ENCODE measurements at regions not wholly inside any gene's neighbourhood (a gene's known extent, or its start where the extent isn't known, plus 50 kb on each side); places are given as distances from the start of the nearest gene placed in this dataset.

GRCh38 chr11:127804747-127805400 lies 782.5 kb downstream of the ETS1 start:
- H3K9me3 Mint-ChIP-seq (ENCODE audit: low read depth): no peaks in the 10 kb centered on the region
- no peaks in the 10 kb centered on the region for H3K27me3 Mint-ChIP-seq (ENCODE audit: low read depth)
- no peaks in the 10 kb centered on the region for H3K36me3 Mint-ChIP-seq (ENCODE audit: low read depth)
- TF ChIP-seq, protein P1, sequence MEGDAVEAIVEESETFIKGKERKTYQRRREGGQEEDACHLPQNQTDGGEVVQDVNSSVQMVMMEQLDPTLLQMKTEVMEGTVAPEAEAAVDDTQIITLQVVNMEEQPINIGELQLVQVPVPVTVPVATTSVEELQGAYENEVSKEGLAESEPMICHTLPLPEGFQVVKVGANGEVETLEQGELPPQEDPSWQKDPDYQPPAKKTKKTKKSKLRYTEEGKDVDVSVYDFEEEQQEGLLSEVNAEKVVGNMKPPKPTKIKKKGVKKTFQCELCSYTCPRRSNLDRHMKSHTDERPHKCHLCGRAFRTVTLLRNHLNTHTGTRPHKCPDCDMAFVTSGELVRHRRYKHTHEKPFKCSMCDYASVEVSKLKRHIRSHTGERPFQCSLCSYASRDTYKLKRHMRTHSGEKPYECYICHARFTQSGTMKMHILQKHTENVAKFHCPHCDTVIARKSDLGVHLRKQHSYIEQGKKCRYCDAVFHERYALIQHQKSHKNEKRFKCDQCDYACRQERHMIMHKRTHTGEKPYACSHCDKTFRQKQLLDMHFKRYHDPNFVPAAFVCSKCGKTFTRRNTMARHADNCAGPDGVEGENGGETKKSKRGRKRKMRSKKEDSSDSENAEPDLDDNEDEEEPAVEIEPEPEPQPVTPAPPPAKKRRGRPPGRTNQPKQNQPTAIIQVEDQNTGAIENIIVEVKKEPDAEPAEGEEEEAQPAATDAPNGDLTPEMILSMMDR (IDR thresholded peaks at IDR 0.05): no peak
- H3K27ac Mint-ChIP-seq (ENCODE audit: unreplicated experiment): no peak overlapping the region
- H3K4me3 Mint-ChIP-seq (ENCODE audit: unreplicated experiment): no peak overlapping the region
- no peaks in the 10 kb centered on the region for H3K4me1 Mint-ChIP-seq (ENCODE audit: low read depth)
- no peak for DNase-seq (ENCODE audit: low spot score)

DNA sequence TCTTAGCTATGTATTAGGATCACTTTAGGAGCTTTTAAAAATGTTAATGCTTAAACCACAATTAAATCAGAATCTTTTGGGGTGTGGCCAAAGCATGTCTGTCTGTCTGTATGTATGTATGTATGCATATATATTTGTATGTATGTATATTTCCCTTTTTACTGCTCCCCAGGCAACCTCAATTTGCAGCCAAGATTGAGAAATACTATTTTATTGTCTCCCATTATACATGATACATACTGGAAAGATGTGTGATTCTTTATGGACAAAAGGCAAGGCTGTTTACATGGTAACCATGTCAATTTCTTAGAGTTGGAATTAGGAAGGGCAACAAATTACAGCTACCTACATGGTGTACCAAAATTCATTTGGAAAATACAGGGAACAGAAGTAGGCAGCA lies 783.6 kb downstream of the ETS1 start:
- TF ChIP-seq, protein P1 (IDR thresholded peaks at IDR 0.05): no peak
- Mint-ChIP-seq H3K27ac (ENCODE audit: unreplicated experiment) (no peak overlapping the region), H3K27me3 (ENCODE audit: low read depth) (no peaks in the 10 kb centered on the region), H3K4me1 (ENCODE audit: low read depth) (no peaks in the 10 kb centered on the region), H3K4me3 (ENCODE audit: unreplicated experiment) (no peak overlapping the region), H3K36me3 (ENCODE audit: low read depth) (no peaks in the 10 kb centered on the region), H3K9me3 (ENCODE audit: low read depth) (peaks cover 3% of the 10 kb centered on the region)
- DNase-seq (ENCODE audit: low spot score): no peak

DNA sequence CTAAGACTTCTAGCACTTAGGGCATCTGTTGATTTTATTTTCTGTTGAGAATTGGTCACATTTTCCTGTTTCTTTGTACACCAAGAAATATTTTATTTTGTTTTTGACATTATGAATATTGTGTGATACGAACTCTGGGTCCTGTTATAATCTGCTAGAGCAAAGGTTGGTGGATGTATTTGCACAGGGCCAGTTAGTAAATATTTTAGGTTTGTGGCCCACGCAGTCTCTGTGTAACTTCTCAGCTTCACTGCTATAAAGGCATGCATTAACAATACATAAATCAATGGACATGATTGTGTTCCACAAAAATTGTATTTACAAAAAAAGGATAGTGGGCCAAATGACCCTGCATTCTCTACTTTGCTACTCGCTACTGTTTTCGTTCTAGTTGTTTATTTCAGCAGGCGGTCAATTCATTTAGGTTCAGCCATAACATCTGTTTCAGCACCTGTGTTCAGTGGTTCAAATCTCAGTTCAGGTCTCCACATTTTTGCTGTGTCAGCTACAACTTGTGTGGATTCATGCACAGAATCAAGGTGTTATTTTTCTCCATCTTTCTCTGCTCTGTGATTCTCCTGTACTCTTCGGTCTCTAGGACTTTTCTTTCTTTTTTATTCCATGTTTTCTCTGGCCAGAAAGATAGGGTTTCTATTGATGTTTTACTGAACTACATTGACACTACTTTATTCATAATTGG lies 786.2 kb downstream of the ETS1 start:
- H3K27ac Mint-ChIP-seq (ENCODE audit: unreplicated experiment): no peak overlapping the region
- H3K27me3 Mint-ChIP-seq (ENCODE audit: low read depth): peaks cover 2% of the 10 kb centered on the region
- H3K36me3 Mint-ChIP-seq (ENCODE audit: low read depth): no peaks in the 10 kb centered on the region
- TF ChIP-seq, protein P1 (IDR thresholded peaks at IDR 0.05): no peak
- DNase-seq (ENCODE audit: low spot score): no peak
- H3K4me3 Mint-ChIP-seq (ENCODE audit: unreplicated experiment): no peak overlapping the region
- peaks cover 3% of the 10 kb centered on the region for H3K9me3 Mint-ChIP-seq (ENCODE audit: low read depth)
- no peaks in the 10 kb centered on the region for H3K4me1 Mint-ChIP-seq (ENCODE audit: low read depth)

DNA sequence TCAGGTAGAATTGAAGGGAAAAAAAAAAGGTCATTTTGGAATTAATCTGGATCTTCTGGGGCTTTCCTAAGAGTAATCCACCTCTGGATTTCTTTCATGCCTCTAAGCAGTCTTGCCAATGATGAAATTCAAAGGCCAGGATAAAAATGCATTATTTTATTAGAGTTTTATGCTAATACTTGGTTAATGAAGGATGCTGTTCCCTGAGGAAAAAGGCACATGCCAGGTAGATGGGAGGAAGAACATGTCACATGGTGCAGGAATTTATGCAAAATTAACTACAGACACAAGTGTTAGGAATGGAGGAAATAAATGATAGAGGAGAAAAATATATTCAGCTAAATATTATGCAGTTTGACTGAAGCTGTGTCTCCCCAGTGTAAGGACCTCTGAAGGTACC lies 792.0 kb downstream of the ETS1 start:
- no peak for DNase-seq (ENCODE audit: low spot score)
- peaks cover 3% of the 10 kb centered on the region for H3K9me3 Mint-ChIP-seq (ENCODE audit: low read depth)
- no peaks in the 10 kb centered on the region for H3K4me1 Mint-ChIP-seq (ENCODE audit: low read depth)
- no peak overlapping the region for H3K27ac Mint-ChIP-seq (ENCODE audit: unreplicated experiment)
- no peaks in the 10 kb centered on the region for H3K36me3 Mint-ChIP-seq (ENCODE audit: low read depth)
- TF ChIP-seq, protein P1 (IDR thresholded peaks at IDR 0.05): no peak
- H3K4me3 Mint-ChIP-seq (ENCODE audit: unreplicated experiment): no peak overlapping the region
- H3K27me3 Mint-ChIP-seq (ENCODE audit: low read depth): peaks cover 3% of the 10 kb centered on the region

DNA sequence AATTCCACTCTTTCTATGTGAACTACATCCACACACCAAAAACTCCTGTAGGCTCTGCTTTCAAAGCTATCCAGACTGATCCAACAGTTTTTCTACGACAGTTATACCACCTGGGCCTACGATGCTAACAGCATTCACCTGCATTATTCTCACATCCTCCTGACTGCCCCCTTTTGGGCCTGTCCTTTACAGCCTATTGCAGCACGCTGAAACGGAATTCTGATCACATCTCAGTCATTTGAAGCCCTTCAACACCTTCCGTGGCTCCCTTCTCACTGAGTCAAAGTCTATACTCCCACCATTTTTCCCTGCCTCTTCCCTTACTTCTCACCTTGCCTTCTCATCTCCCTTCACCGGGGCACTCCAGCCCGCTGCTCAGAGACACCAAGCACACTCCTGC lies 791.3 kb upstream of the KIRREL3 start:
- H3K4me3 Mint-ChIP-seq (ENCODE audit: unreplicated experiment): no peak overlapping the region
- H3K27ac Mint-ChIP-seq (ENCODE audit: unreplicated experiment): no peak overlapping the region
- peaks cover 15% of the 10 kb centered on the region for H3K27me3 Mint-ChIP-seq (ENCODE audit: low read depth)
- H3K36me3 Mint-ChIP-seq (ENCODE audit: low read depth): no peaks in the 10 kb centered on the region
- TF ChIP-seq, protein P1 (IDR thresholded peaks at IDR 0.05): no peak
- DNase-seq (ENCODE audit: low spot score): no peak
- H3K4me1 Mint-ChIP-seq (ENCODE audit: low read depth): no peaks in the 10 kb centered on the region
- no peaks in the 10 kb centered on the region for H3K9me3 Mint-ChIP-seq (ENCODE audit: low read depth)
